ENCODE measurements at regions not wholly inside any gene's neighbourhood (a gene's known extent, or its start where the extent isn't known, plus 50 kb on each side); places are given as distances from the start of the nearest gene placed in this dataset.

DNA sequence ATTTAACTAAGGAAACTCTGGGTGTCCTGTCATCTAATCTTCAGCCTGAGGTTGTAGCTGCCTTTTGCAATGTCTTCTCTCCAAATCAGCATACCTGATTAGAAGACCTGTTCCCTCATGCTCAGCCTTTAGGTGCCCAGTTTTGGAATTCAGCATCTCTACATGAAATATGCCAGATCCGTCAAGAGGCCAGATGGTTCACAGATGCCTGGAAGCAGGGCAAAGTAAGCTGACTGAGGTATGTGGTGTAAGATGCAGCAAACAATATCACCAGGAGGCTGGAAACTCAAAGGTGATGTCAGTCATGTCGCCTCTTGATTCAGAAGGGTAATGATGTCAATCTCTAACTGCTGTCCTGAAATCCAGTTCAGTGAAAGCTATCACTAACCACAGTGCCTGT is 324.4 kb downstream of the PRELID2 start:
- TF ChIP-seq PTRF (tag; IDR thresholded peaks at IDR 0.05), result no peak
- TF ChIP-seq MEF2D (tag; conservative IDR thresholded peaks at IDR 0.05; ENCODE audit: low read depth), result no peak
- TF ChIP-seq, protein P1, sequence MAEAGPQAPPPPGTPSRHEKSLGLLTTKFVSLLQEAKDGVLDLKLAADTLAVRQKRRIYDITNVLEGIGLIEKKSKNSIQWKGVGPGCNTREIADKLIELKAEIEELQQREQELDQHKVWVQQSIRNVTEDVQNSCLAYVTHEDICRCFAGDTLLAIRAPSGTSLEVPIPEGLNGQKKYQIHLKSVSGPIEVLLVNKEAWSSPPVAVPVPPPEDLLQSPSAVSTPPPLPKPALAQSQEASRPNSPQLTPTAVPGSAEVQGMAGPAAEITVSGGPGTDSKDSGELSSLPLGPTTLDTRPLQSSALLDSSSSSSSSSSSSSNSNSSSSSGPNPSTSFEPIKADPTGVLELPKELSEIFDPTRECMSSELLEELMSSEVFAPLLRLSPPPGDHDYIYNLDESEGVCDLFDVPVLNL (CRISPR knock-in tag; IDR thresholded peaks at IDR 0.05; ENCODE audit: low read depth), result no peak
- no peak for TF ChIP-seq SMC3 (conservative IDR thresholded peaks at IDR 0.05; ENCODE audit: insufficient read depth, low read depth, low read length)
- no peak for TF ChIP-seq PPARD (CRISPR knock-in tag; IDR thresholded peaks at IDR 0.05)
- no peak for TF ChIP-seq U2AF2 (optimal IDR thresholded peaks at IDR 0.05; ENCODE audit: low read depth, low read length)
- TF ChIP-seq CBX8 (IDR thresholded peaks at IDR 0.05; ENCODE audit: borderline replicate concordance, extremely low read depth, low read depth, low read length, poor library complexity, severe bottlenecking), result no peak
- TF ChIP-seq POLR2AphosphoS5 (IDR thresholded peaks at IDR 0.05; ENCODE audit: control insufficient read depth, insufficient read depth, low read depth, low read length), result no peak
- no peak for TF ChIP-seq FUS (optimal IDR thresholded peaks at IDR 0.05; ENCODE audit: low read depth, low read length)
- TF ChIP-seq MEIS2 (IDR thresholded peaks at IDR 0.05; ENCODE audit: partially characterized antibody), result no peak
- no peak for TF ChIP-seq ZBTB1 (CRISPR knock-in tag; IDR thresholded peaks at IDR 0.05; ENCODE audit: borderline replicate concordance, low read depth)
- TF ChIP-seq RFX5 (IDR thresholded peaks at IDR 0.05; ENCODE audit: low read depth, low read length), result no peak
- no peak for TF ChIP-seq NCOA4 (IDR thresholded peaks at IDR 0.05; ENCODE audit: partially characterized antibody)
- TF ChIP-seq CC2D1A (IDR thresholded peaks at IDR 0.05), result no peak
- TF ChIP-seq, protein P2, sequence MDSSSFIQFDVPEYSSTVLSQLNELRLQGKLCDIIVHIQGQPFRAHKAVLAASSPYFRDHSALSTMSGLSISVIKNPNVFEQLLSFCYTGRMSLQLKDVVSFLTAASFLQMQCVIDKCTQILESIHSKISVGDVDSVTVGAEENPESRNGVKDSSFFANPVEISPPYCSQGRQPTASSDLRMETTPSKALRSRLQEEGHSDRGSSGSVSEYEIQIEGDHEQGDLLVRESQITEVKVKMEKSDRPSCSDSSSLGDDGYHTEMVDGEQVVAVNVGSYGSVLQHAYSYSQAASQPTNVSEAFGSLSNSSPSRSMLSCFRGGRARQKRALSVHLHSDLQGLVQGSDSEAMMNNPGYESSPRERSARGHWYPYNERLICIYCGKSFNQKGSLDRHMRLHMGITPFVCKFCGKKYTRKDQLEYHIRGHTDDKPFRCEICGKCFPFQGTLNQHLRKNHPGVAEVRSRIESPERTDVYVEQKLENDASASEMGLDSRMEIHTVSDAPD (CRISPR knock-in tag; IDR thresholded peaks at IDR 0.05), result no peak
- TF ChIP-seq FOXM1 (IDR thresholded peaks at IDR 0.05; ENCODE audit: low read depth), result no peak
- no peak for TF ChIP-seq FOXM1 (CRISPR knock-in tag; IDR thresholded peaks at IDR 0.05; ENCODE audit: low read depth)
- H2AFZ ChIP-seq (ENCODE audit: low read depth, low read length), result no peak overlapping the region
- no peaks in the 10 kb centered on the region for H3K4me1 ChIP-seq (replicated peaks in 1 of 2; ENCODE audit: control insufficient read depth in 2 of 2, insufficient read depth in 2 of 2, low read length in 2 of 2)
- H3K9ac ChIP-seq (ENCODE audit: insufficient read depth in 1 of 2, low read depth in 2 of 2, low read length in 2 of 2), result no peak overlapping the region
- WGBS (ENCODE audit: insufficient coverage, low coverage, missing lambda C conversion rate), result 6% methylated on average over 2 of the region's 2 CpGs
- intact Hi-C loops (cut with micrococcal nuclease) (no loop called here), in situ Hi-C loops (cut with MboI) (no loop called here)
- BruUV-seq (replicated peaks), result no TSS peak
- no peaks in the 10 kb centered on the region for H3K27me3 ChIP-seq (ENCODE audit: control insufficient read depth in 2 of 2, insufficient read depth in 2 of 2, low read length in 2 of 2)
- H3K36me3 ChIP-seq (ENCODE audit: control insufficient read depth, insufficient read depth, low read length), result no peaks in the 10 kb centered on the region
- H3K9me3 ChIP-seq (replicated peaks; ENCODE audit: control insufficient read depth, insufficient read depth, low read depth, low read length), result no peaks in the 10 kb centered on the region
- no peaks in the 10 kb centered on the region for H4K20me1 ChIP-seq (replicated peaks; ENCODE audit: control insufficient read depth, insufficient read depth, low read length)
- ChIA-PET POLR2A (interaction anchor here (0.7 to 1.5 kb wide), 2 partner anchors 15 to 1409 kb away, joined by 3 to 5 read pairs; no protein-coding TSS in a partner anchor), CTCF (ENCODE audit: low intra/inter-chr PET ratio) (no interaction called here)
- H3K4me2 ChIP-seq (ENCODE audit: insufficient read depth, low read length), result no peak overlapping the region
- H3K79me2 ChIP-seq (ENCODE audit: control insufficient read depth, insufficient read depth, low read length), result no peaks in the 10 kb centered on the region
- DNase-seq (ENCODE audit: extremely low read depth in 1 of 4, low spot score in 3 of 4), result no peak
- no peaks in the 10 kb centered on the region for H3K9me1 ChIP-seq (ENCODE audit: control insufficient read depth, insufficient read depth, low read length)
- no peak overlapping the region for H3K4me3 ChIP-seq
- H3K27ac ChIP-seq (ENCODE audit: extremely low read depth, low read depth, low read length), result no peak overlapping the region
- no peak for FAIRE-seq
- no peak for ATAC-seq

All from K562 (cell line).